8988T (cell line): ENCODE measurements at regions not wholly inside any gene's neighbourhood (a gene's known extent, or its start where the extent isn't known, plus 50 kb on each side); places are given as distances from the start of the nearest gene placed in this dataset.

ENCODE experiments used
- DNase-seq: peaks from one replicate; pipeline ENCODE4 v3.0.0; 2011

GRCh38 chr2:205902041-205902899 is 183.7 kb downstream of the INO80D start:
- DNase-seq, result no peak

- no peak for DNase-seq
Measured at GRCh38 chr2:205901491-205901890, 184.5 kb downstream of the INO80D start.

- DNase-seq, result no peak
Measured at GRCh38 chr2:205898744-205899143, 187.2 kb downstream of the INO80D start.

- DNase-seq, result no peak
Measured at GRCh38 chr2:205895981-205896655, 189.9 kb downstream of the INO80D start.

DNA sequence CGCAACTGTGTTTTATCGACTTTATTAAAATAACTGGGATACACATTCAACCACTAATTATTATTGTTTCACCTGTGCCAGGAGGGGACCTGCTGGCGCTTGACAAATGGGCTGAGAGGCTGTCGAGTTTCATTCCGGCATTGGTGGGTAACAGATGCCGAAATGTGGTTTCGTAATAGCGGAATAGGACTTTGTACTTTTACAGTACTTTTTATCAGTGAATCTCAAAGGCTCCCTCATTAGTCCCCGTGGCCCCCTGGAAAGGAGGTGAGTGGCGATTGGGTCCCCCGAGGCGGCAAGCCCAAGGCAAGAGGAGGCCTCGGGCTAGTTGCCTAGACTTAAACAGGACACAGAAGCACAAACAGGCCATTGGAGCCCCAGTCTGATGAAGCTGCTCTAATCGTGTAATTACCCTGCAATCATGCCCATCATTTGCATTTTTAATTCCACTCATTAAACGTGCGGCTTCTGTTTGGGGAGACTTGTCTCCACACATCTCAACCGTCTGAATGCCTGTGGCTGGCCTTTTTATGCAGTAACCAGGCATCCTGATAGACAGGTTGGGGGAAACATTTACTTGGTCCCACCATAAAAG is 193.2 kb downstream of the INO80D start:
- DNase-seq, result no peak

DNA sequence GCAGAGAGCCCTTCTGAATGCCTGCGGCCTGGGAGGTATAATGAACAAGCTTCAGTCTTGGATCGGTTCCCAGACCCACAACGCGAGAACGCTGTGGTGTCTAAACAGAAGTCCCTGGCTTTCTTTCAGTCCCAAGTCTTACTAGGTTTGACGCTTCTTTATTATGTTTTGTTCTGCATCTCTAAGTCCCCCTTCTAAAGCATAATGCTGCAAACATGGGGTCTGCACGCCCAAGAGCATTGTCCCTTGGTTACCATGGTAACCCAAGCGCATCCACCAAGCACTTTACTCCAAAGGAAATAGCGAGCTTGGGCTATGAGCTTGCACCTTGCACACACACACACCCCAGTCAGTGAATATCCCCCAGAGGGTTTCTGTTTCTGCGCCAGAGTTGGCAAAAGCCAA is 193.7 kb downstream of the INO80D start:
- DNase-seq, result no peak

- DNase-seq, result no peak
Measured at GRCh38 chr2:205889114-205889513, 196.9 kb downstream of the INO80D start.

DNA sequence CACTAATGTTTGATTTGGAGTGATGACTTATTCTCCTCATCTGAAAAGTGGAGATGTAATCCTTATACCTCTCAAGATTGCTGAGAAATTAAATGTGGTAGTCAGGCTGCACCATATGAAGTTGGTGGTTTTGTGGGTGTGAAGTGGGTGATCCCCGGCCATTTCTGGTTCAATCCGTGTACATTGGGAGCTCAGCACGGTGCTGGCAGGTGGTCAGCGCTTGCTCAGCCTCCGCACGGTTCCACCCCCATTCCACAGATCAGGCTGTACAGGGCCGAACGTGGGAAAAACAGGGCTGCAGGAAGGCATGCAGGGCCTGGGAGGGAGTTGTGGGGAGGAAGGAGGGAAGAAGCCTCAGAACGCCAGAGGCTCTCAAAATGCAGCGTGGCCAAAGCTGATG is 198.3 kb downstream of the INO80D start:
- DNase-seq, result no peak

GRCh38 chr2:205885492-205886099 is 200.4 kb downstream of the INO80D start:
- DNase-seq, result peak; percentile 80

DNA sequence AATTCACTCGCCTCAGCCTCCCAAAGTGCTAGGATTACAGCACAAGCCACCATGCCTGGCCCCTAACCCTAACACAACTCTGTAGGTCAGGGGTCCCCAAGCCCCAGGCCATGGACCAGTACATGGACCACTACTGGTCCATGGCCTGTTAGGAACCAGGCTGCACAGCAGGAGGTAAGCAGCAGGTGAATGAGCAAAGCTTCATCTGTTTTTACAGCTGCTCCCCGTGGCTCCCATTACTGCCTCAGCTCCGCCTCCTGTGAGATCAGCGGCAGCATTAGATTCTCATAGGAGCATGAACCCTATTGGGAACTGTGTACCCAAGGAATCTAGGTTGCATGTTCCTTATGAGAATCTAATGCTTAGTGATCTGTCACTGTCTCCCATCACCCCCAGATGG is 201.7 kb downstream of the NRP2 start:
- no peak for DNase-seq

DNA sequence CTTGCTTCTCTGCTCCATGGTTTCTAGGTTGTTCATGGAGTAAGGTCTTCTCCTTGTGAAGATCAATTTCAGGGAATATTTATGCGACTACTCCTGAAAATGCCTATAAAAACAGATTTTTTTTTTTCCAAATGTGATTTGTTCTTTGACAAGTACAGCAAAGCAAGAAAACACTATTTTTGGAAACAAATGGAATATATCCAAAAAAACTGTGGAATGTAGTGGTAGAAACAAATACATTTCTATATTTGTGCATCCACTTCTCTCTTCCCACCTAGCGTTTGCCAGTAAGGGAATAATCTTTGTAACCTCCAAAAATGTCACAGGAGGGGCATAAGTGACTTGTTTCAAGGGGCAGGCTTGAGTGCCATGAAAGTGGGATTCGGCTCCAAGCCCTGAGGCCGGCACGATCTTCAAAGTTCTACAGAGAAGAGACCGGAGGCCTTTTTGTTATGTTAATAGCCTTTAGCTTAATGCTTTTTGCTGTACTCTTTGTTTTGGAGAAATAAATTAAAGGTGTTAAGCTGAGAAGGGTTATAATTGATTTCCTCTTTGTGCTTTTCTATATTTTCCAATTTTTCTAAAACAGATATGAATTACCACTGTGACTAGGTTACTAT is 200.6 kb downstream of the NRP2 start:
- DNase-seq, result no peak

DNA sequence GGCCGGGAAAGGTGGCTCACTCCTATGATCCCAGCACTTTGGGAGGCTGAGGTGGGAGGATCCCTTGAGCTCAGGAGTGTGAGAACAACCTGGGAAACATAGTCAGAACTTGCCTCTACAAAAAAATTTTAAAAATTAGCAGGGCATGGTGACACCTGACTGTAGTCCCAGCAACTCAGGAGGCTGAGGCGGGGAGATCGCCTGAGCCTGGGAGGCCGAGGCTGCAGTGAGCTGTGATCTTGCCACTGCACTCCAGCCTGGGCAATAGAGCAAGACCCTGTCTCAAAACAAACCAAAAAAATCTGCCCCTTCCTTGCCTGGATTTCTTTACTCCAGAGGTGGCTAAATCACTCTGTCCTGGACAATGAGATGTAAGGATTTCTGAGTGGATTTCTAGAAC is 197.7 kb downstream of the NRP2 start:
- DNase-seq, result no peak

DNA sequence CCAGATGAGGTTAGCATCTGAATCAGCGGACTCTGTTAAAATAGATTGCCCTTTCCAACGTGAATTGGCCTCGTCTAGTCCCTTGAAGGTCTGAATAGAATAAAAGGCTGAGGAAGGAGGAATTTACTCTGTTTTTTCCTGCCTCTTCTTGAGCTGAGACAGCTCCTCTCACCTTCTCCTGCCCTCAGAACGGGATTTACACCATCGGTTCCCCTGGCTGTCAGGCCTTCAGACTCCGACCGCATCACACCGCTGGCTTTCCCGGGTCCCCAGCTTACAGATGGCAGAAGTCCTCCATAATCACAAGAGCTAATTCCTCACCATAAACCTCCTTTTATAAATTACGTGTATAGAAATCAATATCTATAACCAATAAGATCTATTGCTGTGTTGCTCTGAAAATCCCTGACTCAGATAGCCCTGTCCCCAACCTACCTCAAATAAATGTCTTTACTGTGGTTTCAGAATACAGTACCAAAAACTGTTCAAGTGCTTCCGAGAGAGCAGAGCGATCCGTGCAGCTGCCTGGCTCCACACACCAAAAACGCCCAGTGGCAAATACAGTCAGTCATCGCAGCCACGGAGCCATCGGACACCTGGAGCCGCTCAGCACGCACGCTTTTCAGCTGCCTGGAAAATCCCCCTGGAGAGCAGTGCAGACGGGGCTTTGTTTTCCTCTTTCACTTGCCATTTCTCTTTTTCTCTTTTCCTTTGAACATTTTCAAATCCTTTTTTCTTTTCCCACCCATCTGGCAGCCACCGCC is 196.9 kb downstream of the NRP2 start:
- no peak for DNase-seq

- DNase-seq, result no peak
Measured at GRCh38 chr2:205877496-205877895, 195.2 kb downstream of the NRP2 start.

- no peak for DNase-seq
Measured at GRCh38 chr2:205876127-205876526, 193.8 kb downstream of the NRP2 start.

GRCh38 chr2:205872716-205873115 is 190.4 kb downstream of the NRP2 start:
- DNase-seq, result no peak

DNA sequence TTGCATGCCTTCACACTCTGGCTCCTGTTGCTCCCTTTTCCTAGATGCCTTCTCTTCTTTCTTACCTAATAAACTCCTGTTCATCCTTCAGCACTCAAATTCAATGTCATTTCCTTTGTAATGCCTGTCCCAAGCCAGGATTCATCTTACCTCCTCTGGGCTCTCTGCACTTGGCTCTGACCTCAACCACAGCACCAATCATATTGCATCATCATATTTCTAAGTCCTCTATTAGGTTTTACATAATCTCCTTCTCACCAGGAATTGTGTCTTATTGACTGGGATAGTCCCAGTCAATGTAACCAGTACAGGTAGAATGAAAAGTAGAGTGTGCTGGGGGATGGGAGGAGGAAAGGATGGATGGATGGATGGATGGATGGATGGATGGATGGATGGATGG is 187.1 kb downstream of the NRP2 start:
- DNase-seq, result no peak

GRCh38 chr2:205868773-205869333 is 186.6 kb downstream of the NRP2 start:
- no peak for DNase-seq

- DNase-seq, result no peak
Measured at GRCh38 chr2:205868053-205868452, 185.8 kb downstream of the NRP2 start.

GRCh38 chr2:205867371-205867770 is 185.1 kb downstream of the NRP2 start:
- DNase-seq, result no peak

DNA sequence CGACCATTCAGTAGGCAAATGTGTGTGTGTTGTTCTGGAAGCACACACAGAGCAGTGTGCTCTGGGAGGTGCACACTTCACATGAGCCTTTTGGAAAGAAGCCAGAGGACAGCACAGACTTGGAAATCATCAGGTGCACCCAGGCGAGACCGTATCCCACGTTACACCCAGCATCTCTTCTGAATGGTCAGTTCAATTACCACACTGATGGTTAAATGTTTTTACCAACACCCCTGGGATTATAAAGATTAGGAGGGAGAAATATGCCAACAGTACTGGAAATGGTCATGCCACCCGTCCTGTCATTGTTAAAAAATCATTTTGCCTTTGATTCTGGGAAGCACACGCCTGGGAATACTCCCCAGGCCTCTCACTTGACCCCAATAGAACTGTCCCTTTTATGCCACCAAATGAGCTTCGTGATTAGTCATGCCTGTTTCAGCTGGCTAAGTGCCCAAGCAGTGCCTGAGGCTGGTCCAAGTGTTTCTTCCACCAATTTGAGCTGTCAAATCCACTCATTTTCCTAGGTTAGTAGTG is 183.7 kb downstream of the NRP2 start:
- DNase-seq, result no peak

DNA sequence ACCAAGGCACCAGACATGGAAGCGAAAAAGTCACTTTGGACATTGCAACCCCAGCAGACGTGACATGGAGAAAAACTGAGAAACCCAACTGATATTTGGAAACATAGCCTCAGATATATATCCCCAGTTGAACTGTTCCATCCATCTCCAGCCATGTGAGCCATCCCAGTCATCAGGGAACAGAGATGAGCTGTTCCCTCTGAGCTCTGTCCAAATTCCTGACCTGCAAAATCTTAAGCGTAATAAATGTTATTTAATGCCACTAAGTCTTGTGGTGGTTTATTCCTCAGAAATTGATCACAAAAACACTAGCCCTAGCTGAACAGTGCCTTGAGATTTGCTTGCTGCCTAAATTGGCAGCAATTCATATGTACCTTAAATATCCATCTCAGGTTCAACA is 182.8 kb downstream of the NRP2 start:
- DNase-seq, result no peak
